ENCODE measurements at regions not wholly inside any gene's neighbourhood (a gene's known extent, or its start where the extent isn't known, plus 50 kb on each side); places are given as distances from the start of the nearest gene placed in this dataset.

GRCh38 chr21:26748066-26748465, 97.1 kb downstream of the ADAMTS1 start:
- no peak overlapping the region for H3K4me3 ChIP-seq (ENCODE audit: low read depth, low read length)
- DNase-seq (ENCODE audit: low read depth) = no peak
- TF ChIP-seq CTCF (conservative IDR thresholded peaks at IDR 0.05; ENCODE audit: low read depth, low read length) = no peak

GRCh38 chr21:26747216-26747615, 98.0 kb downstream of the ADAMTS1 start:
- DNase-seq (ENCODE audit: low read depth) = no peak
- H3K4me3 ChIP-seq (ENCODE audit: low read depth, low read length) = no peak overlapping the region
- no peak for TF ChIP-seq CTCF (conservative IDR thresholded peaks at IDR 0.05; ENCODE audit: low read depth, low read length)

- H3K4me3 ChIP-seq (ENCODE audit: low read depth, low read length) = no peak overlapping the region
- no peak for DNase-seq (ENCODE audit: low read depth)
- TF ChIP-seq CTCF (conservative IDR thresholded peaks at IDR 0.05; ENCODE audit: low read depth, low read length) = no peak
Observed at GRCh38 chr21:26743524-26743923, 101.7 kb downstream of the ADAMTS1 start.

- no peak overlapping the region for H3K4me3 ChIP-seq (ENCODE audit: low read depth, low read length)
- no peak for TF ChIP-seq CTCF (conservative IDR thresholded peaks at IDR 0.05; ENCODE audit: low read depth, low read length)
- DNase-seq (ENCODE audit: low read depth) = peak; percentile 80
Observed at GRCh38 chr21:26739189-26739588, 106.0 kb downstream of the ADAMTS1 start.

GRCh38 chr21:26736449-26736848, 108.8 kb downstream of the ADAMTS1 start:
- no peak for TF ChIP-seq CTCF (conservative IDR thresholded peaks at IDR 0.05; ENCODE audit: low read depth, low read length)
- H3K4me3 ChIP-seq (ENCODE audit: low read depth, low read length) = no peak overlapping the region
- DNase-seq (ENCODE audit: low read depth) = no peak

GRCh38 chr21:26732432-26733221, 112.6 kb downstream of the ADAMTS1 start:
- DNase-seq (ENCODE audit: low read depth) = no peak
- peak; percentile 83 for TF ChIP-seq CTCF (conservative IDR thresholded peaks at IDR 0.05; ENCODE audit: low read depth, low read length)
- H3K4me3 ChIP-seq (ENCODE audit: low read depth, low read length) = no peak overlapping the region

- no peak for DNase-seq (ENCODE audit: low read depth)
- no peak for TF ChIP-seq CTCF (conservative IDR thresholded peaks at IDR 0.05; ENCODE audit: low read depth, low read length)
- no peak overlapping the region for H3K4me3 ChIP-seq (ENCODE audit: low read depth, low read length)
Observed at GRCh38 chr21:26719750-26720149, 125.5 kb downstream of the ADAMTS1 start.

Measured in epithelial cell of proximal tubule (primary cell).